ENCODE measurements at regions not wholly inside any gene's neighbourhood (a gene's known extent, or its start where the extent isn't known, plus 50 kb on each side); places are given as distances from the start of the nearest gene placed in this dataset.

GRCh38 chr1:217354895-217355294 lies 276.0 kb downstream of the GPATCH2 start:
- no peak for DNase-seq
- Histone ChIP-seq H3K27ac (no peak overlapping the region), H3K4me3 (no peak overlapping the region), H3K27me3 (no peaks in the 10 kb centered on the region), H3K36me3 (replicated peaks in 1 of 2) (no peaks in the 10 kb centered on the region), H3K9me3 (replicated peaks in 1 of 3) (no peaks in the 10 kb centered on the region), H3K4me1 (replicated peaks in 1 of 2) (no peaks in the 10 kb centered on the region)
- TF ChIP-seq, protein P1, sequence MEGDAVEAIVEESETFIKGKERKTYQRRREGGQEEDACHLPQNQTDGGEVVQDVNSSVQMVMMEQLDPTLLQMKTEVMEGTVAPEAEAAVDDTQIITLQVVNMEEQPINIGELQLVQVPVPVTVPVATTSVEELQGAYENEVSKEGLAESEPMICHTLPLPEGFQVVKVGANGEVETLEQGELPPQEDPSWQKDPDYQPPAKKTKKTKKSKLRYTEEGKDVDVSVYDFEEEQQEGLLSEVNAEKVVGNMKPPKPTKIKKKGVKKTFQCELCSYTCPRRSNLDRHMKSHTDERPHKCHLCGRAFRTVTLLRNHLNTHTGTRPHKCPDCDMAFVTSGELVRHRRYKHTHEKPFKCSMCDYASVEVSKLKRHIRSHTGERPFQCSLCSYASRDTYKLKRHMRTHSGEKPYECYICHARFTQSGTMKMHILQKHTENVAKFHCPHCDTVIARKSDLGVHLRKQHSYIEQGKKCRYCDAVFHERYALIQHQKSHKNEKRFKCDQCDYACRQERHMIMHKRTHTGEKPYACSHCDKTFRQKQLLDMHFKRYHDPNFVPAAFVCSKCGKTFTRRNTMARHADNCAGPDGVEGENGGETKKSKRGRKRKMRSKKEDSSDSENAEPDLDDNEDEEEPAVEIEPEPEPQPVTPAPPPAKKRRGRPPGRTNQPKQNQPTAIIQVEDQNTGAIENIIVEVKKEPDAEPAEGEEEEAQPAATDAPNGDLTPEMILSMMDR (IDR thresholded peaks at IDR 0.05): no peak
- no peak for TF ChIP-seq POLR2A (IDR thresholded peaks at IDR 0.05)
- intact Hi-C loops (cut with DNase I): no loop called here
- 70 to 80% (median 79%) methylated on average over 3 of the region's 3 CpGs for WGBS, 4 donors

DNA sequence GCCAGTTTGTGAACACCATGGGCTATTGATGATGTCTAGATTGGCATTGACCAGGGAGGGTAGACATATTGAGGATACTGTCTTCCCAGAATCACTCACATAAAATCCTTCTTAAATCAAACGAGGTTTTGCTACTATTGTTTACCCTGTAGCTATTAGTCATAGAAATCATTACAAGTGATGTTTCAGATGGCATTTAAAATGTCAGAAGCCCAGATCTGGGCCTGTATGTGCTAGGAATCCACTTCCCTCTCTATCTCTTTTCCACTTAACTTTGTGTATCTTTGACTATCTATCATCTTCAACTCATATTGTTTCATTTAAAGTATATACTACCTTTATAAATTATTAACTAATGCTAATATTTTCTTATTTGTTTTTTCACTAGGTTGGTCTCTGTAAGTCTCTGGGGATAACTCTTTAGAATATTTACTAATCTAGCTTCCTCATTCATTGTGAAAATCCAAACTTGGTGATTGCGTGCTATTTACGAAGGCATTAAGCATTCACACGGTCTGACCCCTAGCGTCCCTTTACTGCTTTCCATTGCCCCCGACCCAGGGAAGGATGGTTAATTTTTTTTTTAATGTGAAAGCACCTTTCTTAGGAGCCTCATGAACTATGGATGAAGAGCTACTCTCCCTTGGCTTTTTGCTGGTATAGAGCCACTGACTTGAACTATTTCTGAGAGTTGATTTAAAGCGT lies 281.8 kb downstream of the GPATCH2 start:
- no peaks in the 10 kb centered on the region for H3K4me1 ChIP-seq (replicated peaks in 1 of 2)
- 62 to 79% (median 69%) methylated on average over 7 of the region's 7 CpGs for WGBS, 4 donors
- H3K27me3 ChIP-seq: no peaks in the 10 kb centered on the region
- no peak overlapping the region for H3K27ac ChIP-seq
- H3K36me3 ChIP-seq (replicated peaks in 1 of 2): no peaks in the 10 kb centered on the region
- no peak for DNase-seq
- intact Hi-C loops (cut with DNase I): no loop called here
- no peak overlapping the region for H3K4me3 ChIP-seq
- H3K9me3 ChIP-seq (replicated peaks in 1 of 3): peaks cover 0 to 3% (median 0%) of the 10 kb centered on the region in 3 donors
- TF ChIP-seq, protein P1 (IDR thresholded peaks at IDR 0.05): no peak
- TF ChIP-seq POLR2A (IDR thresholded peaks at IDR 0.05): no peak

DNA sequence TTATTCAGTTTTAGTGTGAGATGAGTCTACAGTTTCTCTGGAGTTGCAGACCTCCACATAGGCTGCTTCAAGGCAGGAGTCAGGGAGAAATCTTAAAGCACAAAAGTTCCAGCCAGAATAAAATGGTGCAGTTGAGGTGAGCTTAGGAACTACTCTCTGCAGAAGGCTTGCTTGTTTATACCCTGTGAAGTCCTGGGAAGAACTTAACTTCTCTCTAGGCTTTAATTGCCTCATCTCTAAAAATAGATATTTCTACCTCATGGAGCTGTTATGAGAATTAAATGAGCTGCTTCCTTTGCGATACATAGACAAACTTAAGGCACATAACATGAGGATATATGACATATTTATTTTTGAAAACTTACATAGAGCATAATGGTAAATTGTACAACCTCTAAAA lies 286.2 kb downstream of the GPATCH2 start:
- no peaks in the 10 kb centered on the region for H3K27me3 ChIP-seq
- no peak overlapping the region for H3K4me3 ChIP-seq
- WGBS, 4 donors: 83 to 97% (median 95%) methylated on average over 1 of the region's 1 CpG
- no peak for DNase-seq
- TF ChIP-seq, protein P1 (IDR thresholded peaks at IDR 0.05): no peak
- TF ChIP-seq POLR2A (IDR thresholded peaks at IDR 0.05): no peak
- H3K36me3 ChIP-seq (replicated peaks in 1 of 2): no peaks in the 10 kb centered on the region
- intact Hi-C loops (cut with DNase I): no loop called here
- H3K27ac ChIP-seq: no peak overlapping the region
- no peaks in the 10 kb centered on the region for H3K4me1 ChIP-seq (replicated peaks in 1 of 2)
- H3K9me3 ChIP-seq (replicated peaks in 1 of 3): peaks cover 0 to 3% (median 0%) of the 10 kb centered on the region in 3 donors

DNA sequence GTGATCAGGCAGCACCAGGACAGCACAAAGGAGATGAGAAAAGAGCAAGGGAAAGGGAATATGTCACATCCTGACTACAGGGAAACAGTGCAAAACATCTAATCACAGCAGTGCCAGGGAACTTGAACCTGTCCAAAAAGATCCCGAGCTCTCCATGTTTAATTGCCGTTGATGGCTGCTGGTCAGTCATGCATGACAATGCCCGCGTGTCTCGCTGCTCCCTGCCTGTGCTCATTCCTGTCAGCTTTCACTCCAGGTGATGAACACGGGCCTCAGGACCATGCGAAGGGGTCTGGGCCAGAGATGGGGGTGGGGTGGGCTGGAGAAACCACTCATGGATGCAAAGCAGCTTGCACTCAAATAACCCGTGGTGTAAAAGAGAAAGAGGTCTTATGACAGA lies 287.0 kb downstream of the GPATCH2 start:
- intact Hi-C loops (cut with DNase I): no loop called here
- H3K36me3 ChIP-seq (replicated peaks in 1 of 2): no peaks in the 10 kb centered on the region
- no peak for TF ChIP-seq POLR2A (IDR thresholded peaks at IDR 0.05)
- TF ChIP-seq, protein P1 (IDR thresholded peaks at IDR 0.05): no peak
- DNase-seq: no peak
- no peak overlapping the region for H3K4me3 ChIP-seq
- H3K27me3 ChIP-seq: no peaks in the 10 kb centered on the region
- H3K9me3 ChIP-seq (replicated peaks in 1 of 3): peaks cover 0 to 3% (median 0%) of the 10 kb centered on the region in 3 donors
- no peak overlapping the region for H3K27ac ChIP-seq
- WGBS, 4 donors: 38 to 43% (median 39%) methylated on average over 5 to 8 of the region's 8 CpGs
- H3K4me1 ChIP-seq (replicated peaks in 1 of 2): no peaks in the 10 kb centered on the region

Measured in adrenal gland (tissue), 9 donors.